ENCODE measurements at regions not wholly inside any gene's neighbourhood (a gene's known extent, or its start where the extent isn't known, plus 50 kb on each side); places are given as distances from the start of the nearest gene placed in this dataset.

- ChIA-PET CTCF (no interaction called here), POLR2A (ENCODE audit: unreplicated experiment) (no interaction called here)
- no peaks in the 10 kb centered on the region for H3K36me3 ChIP-seq (ENCODE audit: control insufficient read depth, insufficient read depth, low read length)
- BruUV-seq (replicated peaks), result no TSS peak
- no peak overlapping the region for H4K91ac ChIP-seq (ENCODE audit: insufficient read depth, low read depth, low read length)
- no peak overlapping the region for H2BK5ac ChIP-seq (ENCODE audit: low read depth, low read length, poor library complexity, severe bottlenecking)
- no peaks in the 10 kb centered on the region for H3K4me1 ChIP-seq (ENCODE audit: control insufficient read depth, insufficient read depth, low read length)
- no CpG with 5 or more reads among the region's 2 CpGs for WGBS, 2 experiments (ENCODE audit: extremely low coverage in 2 of 2, insufficient read length in 1 of 2)
- no peak overlapping the region for H2BK120ac ChIP-seq (ENCODE audit: low read depth, low read length)
- no peak overlapping the region for H3K56ac ChIP-seq (ENCODE audit: extremely low read depth, insufficient read depth, low read length)
- no peaks in the 10 kb centered on the region for H3K79me1 ChIP-seq (ENCODE audit: low read depth in 1 of 2, low read length in 2 of 2)
- H3K4ac ChIP-seq (ENCODE audit: low read depth, low read length), result no peak overlapping the region
- H3K27ac ChIP-seq (ENCODE audit: insufficient read depth, low read length), result no peak overlapping the region
- peaks cover 9% of the 10 kb centered on the region for H3K9me3 ChIP-seq (ENCODE audit: control insufficient read depth, insufficient read depth, low read length)
- no peak overlapping the region for H3K18ac ChIP-seq (ENCODE audit: low read depth, low read length)
- H2AK9ac ChIP-seq (replicated peaks; ENCODE audit: low read depth, low read length, poor library complexity), result no peak overlapping the region
- no peak overlapping the region for H2AK5ac ChIP-seq (ENCODE audit: low read depth, low read length)
- no peaks in the 10 kb centered on the region for H4K20me1 ChIP-seq (ENCODE audit: insufficient read depth, low read length)
- no peak overlapping the region for H3K9ac ChIP-seq (ENCODE audit: low read depth, low read length)
- ATAC-seq (ENCODE audit: low read depth), result no peak
- no peak overlapping the region for H4K5ac ChIP-seq (ENCODE audit: low read depth, low read length)
- no peak overlapping the region for H2BK15ac ChIP-seq (ENCODE audit: low read depth, low read length)
- H2BK20ac ChIP-seq (ENCODE audit: low read depth, low read length), result no peak overlapping the region
- in situ Hi-C loops (cut with MboI; ENCODE audit: low sequenced_read_pairs), result no loop called here
- no peak overlapping the region for H2AFZ ChIP-seq (replicated peaks; ENCODE audit: low read length, poor library complexity)
- dilution Hi-C loops (cut with HindIII; ENCODE audit: low sequenced_read_pairs, unreplicated experiment), result no loop called here
- H3K9me1 ChIP-seq (ENCODE audit: insufficient read depth, low read length), result no peaks in the 10 kb centered on the region
- no peak overlapping the region for H3K14ac ChIP-seq (replicated peaks; ENCODE audit: low read depth, low read length)
- H3K4me3 ChIP-seq (ENCODE audit: insufficient read depth, low read depth, low read length), result no peak overlapping the region
- intact Hi-C loops (cut with micrococcal nuclease), result no loop called here
- H3K4me2 ChIP-seq (ENCODE audit: low read depth, low read length), result no peak overlapping the region
- no peak for TF ChIP-seq USF2 (IDR thresholded peaks at IDR 0.05; ENCODE audit: low read depth, low read length)
- no peak for TF ChIP-seq MAZ (IDR thresholded peaks at IDR 0.05; ENCODE audit: borderline replicate concordance, low read depth, low read length)
- TF ChIP-seq CHD1 (IDR thresholded peaks at IDR 0.05; ENCODE audit: low read depth, low read length), result no peak
- TF ChIP-seq ELK1 (IDR thresholded peaks at IDR 0.05; ENCODE audit: borderline replicate concordance, low read depth, low read length), result no peak
- TF ChIP-seq POLR2A (IDR thresholded peaks at IDR 0.05; ENCODE audit: low read depth, low read length), result no peak
- H3K27me3 ChIP-seq (ENCODE audit: control insufficient read depth, insufficient read depth, low read length), result no peaks in the 10 kb centered on the region
- no peak overlapping the region for H3K23ac ChIP-seq (ENCODE audit: low read depth, low read length)
- no peak for DNase-seq
- no peak overlapping the region for H4K8ac ChIP-seq (ENCODE audit: low read depth in 2 of 2, low read length in 2 of 2)
Measured at GRCh38 chr13:61874970-61875579, 459.4 kb upstream of the PCDH20 start.
